B cell (primary cell): ENCODE measurements at regions not wholly inside any gene's neighbourhood (a gene's known extent, or its start where the extent isn't known, plus 50 kb on each side); places are given as distances from the start of the nearest gene placed in this dataset.

Experiments
- ATAC-seq: fragments of 200-7000 bp; cut with Tn5 transposase; one replicate; pipeline ENCODE4 v1.10.0; 2021; ENCODE audit warnings: low read depth, mild to moderate bottlenecking, moderate number of reproducible peaks, moderate library complexity
- CTCF ChIA-PET: fragments of 350-600 bp; sonication (Branson Sonifier 250); formaldehyde crosslinking; loops from one replicate; lab custom pipeline; 2021; ENCODE audit warnings: antibody characterized with exemption, inconsistent platforms; lab: Charles Lee
- POLR2A ChIA-PET: fragments of 350-600 bp; sonication (Branson Sonifier 250); formaldehyde crosslinking; loops from one replicate; lab custom pipeline; 2021; ENCODE audit warnings: antibody characterized with exemption; lab: Charles Lee
- DNase-seq: peaks from one replicate; pipeline ENCODE4 v3.0.0; 2013
- H2AFZ ChIP-seq: 2 replicates; pipeline ENCODE4 v1.6.1; 2012; ENCODE audit warnings: mild to moderate bottlenecking, low read depth, low read length; ENCODE audit not compliant: insufficient read depth, poor library complexity, severe bottlenecking
- H3K27ac ChIP-seq, 2 donors: 1 replicate in 1 of 2; 2 replicates in 1 of 2; pipeline ENCODE4 v1.5.1; 2012 to 2013; ENCODE audit warnings: low read length in 2 of 2, mild to moderate bottlenecking in 2 of 2, moderate library complexity in 1 of 2
- H3K27me3 ChIP-seq, 4 experiments: fragments of 200-600 bp in 1 of 4; sonication (generic) in 1 of 4; replicated peaks in 1 of 4; 1 replicate in 2 of 4; 2 replicates in 2 of 4; pipeline versions ENCODE4 v1.6.1 to v1.7.0; 2013 to 2016; ENCODE audit warnings: low read length in 3 of 4, mild to moderate bottlenecking in 2 of 4, mixed read lengths in 1 of 4, moderate library complexity in 1 of 4; ENCODE audit not compliant: insufficient read depth in 4 of 4, control insufficient read depth in 3 of 4; ENCODE audit errors: control extremely low read depth in 1 of 4
- H3K36me3 ChIP-seq, 2 experiments: replicated peaks in 1 of 2; 1 replicate in 1 of 2; 2 replicates in 1 of 2; pipeline versions ENCODE4 v1.6.1 to v1.7.1; 2013; ENCODE audit warnings: low read length in 1 of 2; ENCODE audit not compliant: insufficient read depth in 2 of 2, control insufficient read depth in 1 of 2; ENCODE audit errors: control extremely low read depth in 1 of 2, extremely low read depth in 1 of 2
- H3K4me1 ChIP-seq, 2 donors: fragments of 200-600 bp in 1 of 2; sonication (generic) in 1 of 2; 1 replicate in 1 of 2; 2 replicates in 1 of 2; pipeline versions ENCODE4 v1.5.1 to v1.6.1; 2013 to 2017; ENCODE audit warnings: low read length in 2 of 2; ENCODE audit not compliant: control insufficient read depth in 2 of 2, insufficient read depth in 2 of 2
- H3K4me2 ChIP-seq: replicated peaks from 2 replicates; pipeline ENCODE3; 2012; ENCODE audit warnings: mild to moderate bottlenecking, low read depth, low read length; ENCODE audit not compliant: poor library complexity, severe bottlenecking
- H3K4me3 ChIP-seq, 5 experiments: fragments of 200-600 bp in 1 of 5; sonication (generic) in 1 of 5; 1 replicate in 3 of 5; 2 replicates in 2 of 5; pipeline versions ENCODE4 v1.5.1 to v1.7.0; 2011 to 2016; ENCODE audit warnings: low read length in 4 of 5, mild to moderate bottlenecking in 4 of 5, low read depth in 2 of 5, control low read depth in 1 of 5, moderate library complexity in 1 of 5; ENCODE audit not compliant: insufficient read depth in 1 of 5; ENCODE audit errors: control extremely low read depth in 1 of 5, extremely low read depth in 1 of 5
- H3K79me2 ChIP-seq: fragments of 200-600 bp; sonication (generic); one replicate; pipeline ENCODE4 v1.6.0; 2016; ENCODE audit warnings: low read length; ENCODE audit not compliant: control insufficient read depth, insufficient read depth
- H3K9ac ChIP-seq: fragments of 200-600 bp; sonication (generic); 2 replicates; pipeline ENCODE4 v1.6.1; 2017; ENCODE audit warnings: mild to moderate bottlenecking, low read length, moderate library complexity
- H3K9me3 ChIP-seq, 3 donors: one replicate each; pipeline versions ENCODE4 v1.6.1 to v1.7.1; 2013; ENCODE audit warnings: low read length in 2 of 3; ENCODE audit not compliant: control insufficient read depth in 2 of 3, insufficient read depth in 1 of 3; ENCODE audit errors: control extremely low read depth in 1 of 3
- H4K20me1 ChIP-seq: 2 replicates; pipeline ENCODE4 v1.6.0; 2012; ENCODE audit warnings: mild to moderate bottlenecking, low read length; ENCODE audit not compliant: insufficient read depth, control insufficient read depth, poor library complexity, severe bottlenecking
- H3K27ac Mint-ChIP-seq: one replicate; pipeline ENCODE4 v1.8.0; 2021; ENCODE audit warnings: mixed read lengths
- H3K27me3 Mint-ChIP-seq: one replicate; pipeline ENCODE4 v1.8.0; 2021; ENCODE audit warnings: mixed read lengths
- H3K4me1 Mint-ChIP-seq: one replicate; pipeline ENCODE4 v1.8.0; 2021; ENCODE audit warnings: mixed read lengths
- H3K4me3 Mint-ChIP-seq: one replicate; pipeline ENCODE4 v1.8.0; 2021; ENCODE audit warnings: mixed read lengths
- H3K9me3 Mint-ChIP-seq: one replicate; pipeline ENCODE4 v1.8.0; 2022; ENCODE audit warnings: mixed read lengths; ENCODE audit not compliant: insufficient read depth
- CTCF ChIP-seq: fragments of 200-600 bp; IDR thresholded peaks from one replicate; pipeline ENCODE4 v1.8.0; 2022; ENCODE audit warnings: antibody characterized with exemption, mild to moderate bottlenecking
- EZH2 ChIP-seq: IDR thresholded peaks from 2 replicates; pipeline ENCODE4 v1.6.1; 2012; ENCODE audit warnings: borderline replicate concordance, low read depth, mild to moderate bottlenecking, moderate library complexity, low read length; ENCODE audit not compliant: insufficient read depth, poor library complexity, severe bottlenecking
- WGBS: methylation state at CpG from one replicate; pipeline ENCODE4 v1.1.5; 2013; ENCODE audit warnings: missing lambda C conversion rate; ENCODE audit not compliant: insufficient coverage; 5-methylcytosine and 5-hydroxymethylcytosine counted together
- intact Hi-C: fragments of 100-400 bp; cut with micrococcal nuclease; formaldehyde crosslinking; loops from one replicate; pipeline ENCODE4 v1.10.0; 2022

- Mint-ChIP-seq H3K27me3 (no peaks in the 10 kb centered on the region), H3K4me1 (no peaks in the 10 kb centered on the region)
These were observed 290.0 kb downstream of the PAX1 start for GRCh38 chr20:21995461-21995860.

GRCh38 chr20:21994203-21994602, 288.7 kb downstream of the PAX1 start:
- H3K9me3 Mint-ChIP-seq: no peaks in the 10 kb centered on the region
- Histone ChIP-seq H3K4me1 (no peaks in the 10 kb centered on the region), H3K79me2 (no peaks in the 10 kb centered on the region), H3K4me3 (no peak overlapping the region), H3K36me3 (no peaks in the 10 kb centered on the region), H4K20me1 (no peaks in the 10 kb centered on the region), H3K27me3 (no peaks in the 10 kb centered on the region), H3K27ac (no peak overlapping the region), H3K4me2 (no peak overlapping the region), H2AFZ (no peak overlapping the region), H3K9me3 (peaks cover 0 to 12% (median 0%) of the 10 kb centered on the region in 3 donors), H3K9ac (no peak overlapping the region)
- no peak overlapping the region for H3K4me3 Mint-ChIP-seq
- DNase-seq (no peak), ATAC-seq (no peak)
- TF ChIP-seq EZH2: no peak
- no peak for TF ChIP-seq CTCF
- intact Hi-C loops: no loop called here
- ChIA-PET CTCF (interaction anchor here (1.0 kb wide), 1 partner anchor 10 kb away, joined by 3 read pairs; no protein-coding TSS in a partner anchor), POLR2A (no interaction called here)
- no peak overlapping the region for H3K27ac Mint-ChIP-seq
- WGBS: no CpG with 5 or more reads among the region's 2 CpGs
- no peaks in the 10 kb centered on the region for H3K27me3 Mint-ChIP-seq
- H3K4me1 Mint-ChIP-seq: no peaks in the 10 kb centered on the region

More at GRCh38 chr20:21995461-21995860, 290.0 kb downstream of the PAX1 start:
- Histone ChIP-seq H3K4me2 (no peak overlapping the region), H3K79me2 (no peaks in the 10 kb centered on the region), H3K27ac (no peak overlapping the region), H3K4me3 (no peak overlapping the region), H3K36me3 (no peaks in the 10 kb centered on the region), H3K9me3 (peaks cover 0 to 12% (median 0%) of the 10 kb centered on the region in 3 donors), H4K20me1 (no peaks in the 10 kb centered on the region), H2AFZ (no peak overlapping the region), H3K27me3 (no peaks in the 10 kb centered on the region), H3K9ac (no peak overlapping the region), H3K4me1 (no peaks in the 10 kb centered on the region)
- ChIA-PET CTCF (no interaction called here), POLR2A (no interaction called here)
- Mint-ChIP-seq H3K9me3 (no peaks in the 10 kb centered on the region), H3K4me3 (no peak overlapping the region), H3K27ac (no peak overlapping the region)
- TF ChIP-seq EZH2 (no peak), CTCF (no peak)
- WGBS: 97% methylated on average over 2 of the region's 2 CpGs
- no peak for DNase-seq
- no peak for ATAC-seq
- intact Hi-C loops: no loop called here
